ENCODE measurements at regions not wholly inside any gene's neighbourhood (a gene's known extent, or its start where the extent isn't known, plus 50 kb on each side); places are given as distances from the start of the nearest gene placed in this dataset.

DNA sequence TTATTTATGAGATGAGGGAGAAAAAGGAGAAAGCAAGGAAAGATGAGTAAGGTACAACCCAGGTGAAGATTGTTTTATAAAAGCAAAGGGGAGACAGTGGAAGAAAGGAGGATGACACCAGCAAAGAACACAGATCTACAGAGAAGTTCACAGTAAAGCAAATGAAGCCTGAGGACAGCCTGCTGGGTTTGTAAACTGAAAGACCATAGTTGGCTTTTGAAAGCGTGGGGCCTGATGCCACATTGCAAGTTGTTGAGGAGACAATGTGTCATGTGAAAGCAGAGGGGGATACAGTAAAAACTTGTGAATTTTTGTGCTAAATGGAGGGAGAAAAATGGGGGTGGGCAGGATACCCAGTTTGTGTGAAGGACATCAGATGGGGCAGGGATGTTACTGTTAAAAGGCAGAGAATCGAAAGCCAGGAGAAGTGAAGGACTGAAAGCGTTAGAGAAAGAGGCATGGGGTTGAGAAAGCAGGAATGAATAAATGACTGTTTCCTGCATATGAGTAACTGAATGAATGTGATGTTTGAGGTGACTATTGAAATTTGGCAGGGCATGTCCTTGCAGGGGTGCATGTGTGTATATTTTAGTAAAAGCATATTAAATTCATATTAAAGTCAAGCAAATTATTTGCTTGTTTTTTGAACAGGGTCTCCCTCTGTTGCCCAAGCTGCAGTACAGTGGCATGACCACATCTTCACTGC lies 69.6 kb downstream of the SPRY1 start:
- TF ChIP-seq POLR2AphosphoS5 (IDR thresholded peaks at IDR 0.05) (no peak), POLR2A (IDR thresholded peaks at IDR 0.05) (no peak)
- TF ChIP-seq, protein P1, sequence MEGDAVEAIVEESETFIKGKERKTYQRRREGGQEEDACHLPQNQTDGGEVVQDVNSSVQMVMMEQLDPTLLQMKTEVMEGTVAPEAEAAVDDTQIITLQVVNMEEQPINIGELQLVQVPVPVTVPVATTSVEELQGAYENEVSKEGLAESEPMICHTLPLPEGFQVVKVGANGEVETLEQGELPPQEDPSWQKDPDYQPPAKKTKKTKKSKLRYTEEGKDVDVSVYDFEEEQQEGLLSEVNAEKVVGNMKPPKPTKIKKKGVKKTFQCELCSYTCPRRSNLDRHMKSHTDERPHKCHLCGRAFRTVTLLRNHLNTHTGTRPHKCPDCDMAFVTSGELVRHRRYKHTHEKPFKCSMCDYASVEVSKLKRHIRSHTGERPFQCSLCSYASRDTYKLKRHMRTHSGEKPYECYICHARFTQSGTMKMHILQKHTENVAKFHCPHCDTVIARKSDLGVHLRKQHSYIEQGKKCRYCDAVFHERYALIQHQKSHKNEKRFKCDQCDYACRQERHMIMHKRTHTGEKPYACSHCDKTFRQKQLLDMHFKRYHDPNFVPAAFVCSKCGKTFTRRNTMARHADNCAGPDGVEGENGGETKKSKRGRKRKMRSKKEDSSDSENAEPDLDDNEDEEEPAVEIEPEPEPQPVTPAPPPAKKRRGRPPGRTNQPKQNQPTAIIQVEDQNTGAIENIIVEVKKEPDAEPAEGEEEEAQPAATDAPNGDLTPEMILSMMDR (IDR thresholded peaks at IDR 0.05 in 8 of 11, conservative IDR thresholded peaks at IDR 0.05 in 3 of 11), result no peak
- H3K27me3 ChIP-seq (replicated peaks in 1 of 7), result no peaks in the 10 kb centered on the region
- DNase-seq, result no peak
- H3K4me1 ChIP-seq, result peaks cover 0 to 10% (median 0%) of the 10 kb centered on the region in 6 donors
- H3K36me3 ChIP-seq, result no peaks in the 10 kb centered on the region
- intact Hi-C loops (cut with DNase I; ENCODE audit: low total_unique reads), result no loop called here
- 61 to 94% (median 74%) methylated on average over 3 of the region's 3 CpGs for WGBS, 5 donors
- H3K4me3 ChIP-seq, result no peak overlapping the region
- no peaks in the 10 kb centered on the region for H3K9me3 ChIP-seq
- H3K27ac ChIP-seq, result no peak overlapping the region

DNA sequence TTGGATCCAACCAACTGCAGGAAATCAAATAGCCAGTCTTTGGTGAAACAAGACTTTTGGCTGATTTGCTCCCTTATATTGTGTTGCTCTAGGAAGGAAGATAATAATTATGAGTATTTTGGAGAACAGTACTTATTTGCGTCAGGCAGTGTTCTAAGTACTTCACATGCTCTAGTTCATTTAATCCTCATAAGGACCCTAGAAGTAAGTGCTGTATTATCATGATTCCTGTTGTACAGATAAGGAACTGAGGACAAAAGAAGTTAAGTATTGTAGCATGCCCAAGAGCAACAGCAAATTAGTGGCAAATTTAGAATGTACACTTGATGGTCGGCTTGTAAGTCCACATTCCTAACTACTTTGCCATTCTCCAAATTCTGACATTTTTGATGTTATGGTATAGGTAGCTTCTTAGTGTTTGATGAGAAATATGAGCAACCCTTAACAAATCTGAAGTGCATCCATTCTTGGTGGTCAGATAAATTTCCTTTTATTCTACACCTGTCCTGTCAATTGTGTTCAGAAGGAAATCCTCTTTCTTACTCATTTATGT lies 72.0 kb downstream of the SPRY1 start:
- intact Hi-C loops (cut with DNase I; ENCODE audit: low total_unique reads), result no loop called here
- Histone ChIP-seq H3K9me3 (no peaks in the 10 kb centered on the region), H3K4me3 (no peak overlapping the region), H3K27me3 (replicated peaks in 1 of 7) (no peaks in the 10 kb centered on the region), H3K4me1 (peaks cover 0 to 10% (median 0%) of the 10 kb centered on the region in 6 donors), H3K27ac (no peak overlapping the region), H3K36me3 (no peaks in the 10 kb centered on the region)
- TF ChIP-seq POLR2A (IDR thresholded peaks at IDR 0.05) (no peak), POLR2AphosphoS5 (IDR thresholded peaks at IDR 0.05) (no peak)
- TF ChIP-seq, protein P1 (IDR thresholded peaks at IDR 0.05 in 8 of 11, conservative IDR thresholded peaks at IDR 0.05 in 3 of 11), result no peak
- 45 to 73% (median 49%) methylated on average over 2 of the region's 2 CpGs for WGBS, 5 donors
- DNase-seq, result no peak

DNA sequence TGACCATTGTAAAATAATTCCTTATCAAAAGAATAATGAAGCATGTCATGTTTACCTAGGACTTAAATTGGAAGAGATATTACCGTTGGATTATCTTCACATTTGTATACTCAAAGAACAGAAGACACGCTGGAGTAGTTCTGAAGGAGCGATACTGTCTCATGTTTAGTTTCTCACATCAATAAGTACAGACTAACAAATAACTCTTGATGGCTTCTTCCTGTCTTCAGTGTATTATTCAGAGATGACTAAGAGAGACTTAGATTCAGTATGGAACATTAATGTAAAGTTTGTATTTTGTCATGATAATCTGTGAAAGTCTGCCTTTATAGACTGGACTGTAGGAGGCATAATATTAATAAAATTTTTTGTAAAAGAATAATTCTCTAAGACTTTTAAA lies 72.7 kb downstream of the SPRY1 start:
- intact Hi-C loops (cut with DNase I; ENCODE audit: low total_unique reads), result no loop called here
- Histone ChIP-seq H3K4me1 (peaks cover 0 to 5% (median 0%) of the 10 kb centered on the region in 6 donors), H3K9me3 (no peaks in the 10 kb centered on the region), H3K36me3 (no peaks in the 10 kb centered on the region), H3K4me3 (no peak overlapping the region), H3K27me3 (replicated peaks in 1 of 7) (no peaks in the 10 kb centered on the region), H3K27ac (no peak overlapping the region)
- TF ChIP-seq POLR2A (IDR thresholded peaks at IDR 0.05) (no peak), POLR2AphosphoS5 (IDR thresholded peaks at IDR 0.05) (no peak)
- TF ChIP-seq, protein P1 (IDR thresholded peaks at IDR 0.05 in 8 of 11, conservative IDR thresholded peaks at IDR 0.05 in 3 of 11), result no peak
- WGBS, 5 donors, result 84 to 88% (median 87%) methylated on average over 3 of the region's 3 CpGs
- no peak for DNase-seq

DNA sequence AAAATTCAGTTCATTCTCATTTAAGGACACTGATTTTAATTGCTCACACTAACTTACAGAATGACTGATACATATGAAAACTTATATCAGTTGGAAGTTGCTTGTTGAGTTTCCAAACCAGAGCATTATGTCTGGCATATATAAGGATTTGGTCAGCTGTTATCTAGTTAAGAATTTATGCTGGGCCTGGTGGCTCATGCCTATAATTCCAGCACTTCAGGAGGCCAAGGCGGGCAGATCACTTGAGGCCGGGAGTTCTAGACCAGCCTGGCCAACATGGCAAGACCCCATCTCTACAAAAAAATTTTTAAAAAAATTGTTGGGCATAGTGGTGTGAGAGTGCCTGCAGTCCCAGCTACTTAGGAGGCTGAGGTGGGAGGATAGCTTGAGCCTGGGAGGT lies 73.1 kb downstream of the SPRY1 start:
- H3K27me3 ChIP-seq (replicated peaks in 1 of 7), result no peaks in the 10 kb centered on the region
- 71 to 100% (median 97%) methylated on average over 2 of the region's 2 CpGs for WGBS, 5 donors
- H3K36me3 ChIP-seq, result no peaks in the 10 kb centered on the region
- no peak overlapping the region for H3K4me3 ChIP-seq
- no peaks in the 10 kb centered on the region for H3K9me3 ChIP-seq
- peaks cover 0 to under 1% (median 0%) of the 10 kb centered on the region in 6 donors for H3K4me1 ChIP-seq
- DNase-seq, result no peak
- intact Hi-C loops (cut with DNase I; ENCODE audit: low total_unique reads), result no loop called here
- TF ChIP-seq, protein P1 (IDR thresholded peaks at IDR 0.05 in 8 of 11, conservative IDR thresholded peaks at IDR 0.05 in 3 of 11), result no peak
- no peak for TF ChIP-seq POLR2AphosphoS5 (IDR thresholded peaks at IDR 0.05)
- TF ChIP-seq POLR2A (IDR thresholded peaks at IDR 0.05), result no peak
- no peak overlapping the region for H3K27ac ChIP-seq
